ENCODE measurements at regions not wholly inside any gene's neighbourhood (a gene's known extent, or its start where the extent isn't known, plus 50 kb on each side); places are given as distances from the start of the nearest gene placed in this dataset.

DNA sequence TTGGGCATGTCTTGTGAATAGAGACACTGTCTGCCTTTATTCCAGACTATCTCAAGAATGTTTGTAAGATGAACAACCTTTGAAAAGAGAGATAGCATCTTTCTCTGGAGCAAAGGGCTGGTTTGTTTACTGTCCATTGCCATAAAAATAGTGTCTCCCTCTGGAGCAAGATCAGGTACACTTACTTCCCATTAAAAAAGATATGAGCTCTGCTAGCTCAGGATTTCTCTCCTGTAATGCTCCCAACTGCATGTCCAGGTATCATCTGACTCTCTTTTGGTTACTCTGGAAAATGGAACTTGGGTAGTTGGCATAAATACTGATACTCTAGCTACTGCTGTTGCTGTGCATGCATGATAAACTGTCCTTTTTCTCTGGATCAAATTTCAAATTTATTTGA lies 381.1 kb downstream of the TFEC start:
- Histone ChIP-seq H3K4me2 (replicated peaks; ENCODE audit: low read depth, low read length, poor library complexity, severe bottlenecking) (no peak overlapping the region), H3K4me1 (ENCODE audit: control insufficient read depth in 2 of 2, insufficient read depth in 2 of 2, low read length in 2 of 2) (no peaks in the 10 kb centered on the region), H3K9me3 (ENCODE audit: control extremely low read depth in 1 of 3, control insufficient read depth in 2 of 3, insufficient read depth in 1 of 3, low read length in 2 of 3) (no peaks in the 10 kb centered on the region), H3K27ac (ENCODE audit: low read length in 2 of 2) (no peak overlapping the region), H2AFZ (ENCODE audit: insufficient read depth, low read depth, low read length, poor library complexity, severe bottlenecking) (no peak overlapping the region), H4K20me1 (ENCODE audit: control insufficient read depth, insufficient read depth, low read length, poor library complexity, severe bottlenecking) (no peaks in the 10 kb centered on the region), H3K4me3 (ENCODE audit: control extremely low read depth in 1 of 5, extremely low read depth in 1 of 5, insufficient read depth in 1 of 5, low read depth in 2 of 5, low read length in 4 of 5) (no peak overlapping the region), H3K9ac (ENCODE audit: low read length) (no peak overlapping the region), H3K36me3 (replicated peaks in 1 of 2; ENCODE audit: control extremely low read depth in 1 of 2, control insufficient read depth in 1 of 2, extremely low read depth in 1 of 2, insufficient read depth in 2 of 2, low read length in 1 of 2) (no peaks in the 10 kb centered on the region), H3K27me3 (replicated peaks in 1 of 4; ENCODE audit: control extremely low read depth in 1 of 4, control insufficient read depth in 3 of 4, insufficient read depth in 4 of 4, low read length in 3 of 4) (no peaks in the 10 kb centered on the region), H3K79me2 (ENCODE audit: control insufficient read depth, insufficient read depth, low read length) (no peaks in the 10 kb centered on the region)
- ChIA-PET CTCF (no interaction called here), POLR2A (no interaction called here)
- Mint-ChIP-seq H3K4me1 (no peaks in the 10 kb centered on the region), H3K4me3 (no peak overlapping the region), H3K27me3 (no peaks in the 10 kb centered on the region), H3K27ac (no peak overlapping the region), H3K9me3 (ENCODE audit: insufficient read depth) (peaks cover 2% of the 10 kb centered on the region)
- ATAC-seq (ENCODE audit: low read depth) (no peak), DNase-seq (no peak)
- intact Hi-C loops (cut with micrococcal nuclease): no loop called here
- TF ChIP-seq, protein P1, sequence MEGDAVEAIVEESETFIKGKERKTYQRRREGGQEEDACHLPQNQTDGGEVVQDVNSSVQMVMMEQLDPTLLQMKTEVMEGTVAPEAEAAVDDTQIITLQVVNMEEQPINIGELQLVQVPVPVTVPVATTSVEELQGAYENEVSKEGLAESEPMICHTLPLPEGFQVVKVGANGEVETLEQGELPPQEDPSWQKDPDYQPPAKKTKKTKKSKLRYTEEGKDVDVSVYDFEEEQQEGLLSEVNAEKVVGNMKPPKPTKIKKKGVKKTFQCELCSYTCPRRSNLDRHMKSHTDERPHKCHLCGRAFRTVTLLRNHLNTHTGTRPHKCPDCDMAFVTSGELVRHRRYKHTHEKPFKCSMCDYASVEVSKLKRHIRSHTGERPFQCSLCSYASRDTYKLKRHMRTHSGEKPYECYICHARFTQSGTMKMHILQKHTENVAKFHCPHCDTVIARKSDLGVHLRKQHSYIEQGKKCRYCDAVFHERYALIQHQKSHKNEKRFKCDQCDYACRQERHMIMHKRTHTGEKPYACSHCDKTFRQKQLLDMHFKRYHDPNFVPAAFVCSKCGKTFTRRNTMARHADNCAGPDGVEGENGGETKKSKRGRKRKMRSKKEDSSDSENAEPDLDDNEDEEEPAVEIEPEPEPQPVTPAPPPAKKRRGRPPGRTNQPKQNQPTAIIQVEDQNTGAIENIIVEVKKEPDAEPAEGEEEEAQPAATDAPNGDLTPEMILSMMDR (IDR thresholded peaks at IDR 0.05): no peak
- TF ChIP-seq EZH2 (IDR thresholded peaks at IDR 0.05; ENCODE audit: borderline replicate concordance, insufficient read depth, low read depth, low read length, poor library complexity, severe bottlenecking): no peak

DNA sequence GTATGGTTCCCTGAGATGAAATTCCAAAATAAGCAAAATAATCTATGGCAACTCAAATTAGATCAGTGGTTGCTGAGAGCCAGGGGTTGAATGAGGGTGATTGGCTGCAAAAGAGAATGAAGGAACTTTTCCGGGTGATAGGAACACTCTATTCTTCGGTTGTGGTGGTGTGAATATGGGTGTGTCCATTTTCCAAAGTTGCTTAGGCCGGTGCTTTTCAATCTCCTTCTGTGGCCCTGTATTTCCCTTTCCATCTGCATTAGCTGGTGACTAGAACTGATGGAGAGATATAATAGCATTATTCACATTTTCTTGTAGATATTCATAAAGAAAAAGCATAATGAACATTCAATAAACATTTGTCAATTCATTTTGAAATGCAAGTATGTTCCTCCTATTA lies 382.9 kb downstream of the TFEC start:
- H4K20me1 ChIP-seq (ENCODE audit: control insufficient read depth, insufficient read depth, low read length, poor library complexity, severe bottlenecking): no peaks in the 10 kb centered on the region
- no peak for TF ChIP-seq EZH2 (IDR thresholded peaks at IDR 0.05; ENCODE audit: borderline replicate concordance, insufficient read depth, low read depth, low read length, poor library complexity, severe bottlenecking)
- TF ChIP-seq, protein P1 (IDR thresholded peaks at IDR 0.05): no peak

More for the DNA sequence above, 382.9 kb downstream of the TFEC start:
- H3K27me3 Mint-ChIP-seq: no peaks in the 10 kb centered on the region
- peaks cover 2% of the 10 kb centered on the region for H3K9me3 Mint-ChIP-seq (ENCODE audit: insufficient read depth)
- Histone ChIP-seq H3K79me2 (ENCODE audit: control insufficient read depth, insufficient read depth, low read length) (no peaks in the 10 kb centered on the region), H3K4me1 (ENCODE audit: control insufficient read depth in 2 of 2, insufficient read depth in 2 of 2, low read length in 2 of 2) (no peaks in the 10 kb centered on the region), H2AFZ (ENCODE audit: insufficient read depth, low read depth, low read length, poor library complexity, severe bottlenecking) (no peak overlapping the region), H3K4me3 (ENCODE audit: control extremely low read depth in 1 of 5, extremely low read depth in 1 of 5, insufficient read depth in 1 of 5, low read depth in 2 of 5, low read length in 4 of 5) (no peak overlapping the region), H3K27ac (ENCODE audit: low read length in 2 of 2) (no peak overlapping the region), H3K9me3 (ENCODE audit: control extremely low read depth in 1 of 3, control insufficient read depth in 2 of 3, insufficient read depth in 1 of 3, low read length in 2 of 3) (no peaks in the 10 kb centered on the region), H3K27me3 (replicated peaks in 1 of 4; ENCODE audit: control extremely low read depth in 1 of 4, control insufficient read depth in 3 of 4, insufficient read depth in 4 of 4, low read length in 3 of 4) (no peaks in the 10 kb centered on the region), H3K36me3 (replicated peaks in 1 of 2; ENCODE audit: control extremely low read depth in 1 of 2, control insufficient read depth in 1 of 2, extremely low read depth in 1 of 2, insufficient read depth in 2 of 2, low read length in 1 of 2) (no peaks in the 10 kb centered on the region), H3K9ac (ENCODE audit: low read length) (no peak overlapping the region), H3K4me2 (replicated peaks; ENCODE audit: low read depth, low read length, poor library complexity, severe bottlenecking) (no peak overlapping the region)
- WGBS (ENCODE audit: insufficient coverage): 83% methylated on average over 2 of the region's 3 CpGs
- H3K4me1 Mint-ChIP-seq: no peaks in the 10 kb centered on the region
- no peak overlapping the region for H3K4me3 Mint-ChIP-seq
- no peak overlapping the region for H3K27ac Mint-ChIP-seq
- intact Hi-C loops (cut with micrococcal nuclease): no loop called here
- ChIA-PET CTCF (no interaction called here), POLR2A (no interaction called here)
- ATAC-seq (ENCODE audit: low read depth) (no peak), DNase-seq (no peak)
